NCI-H2029 treated with DMSO at 0.1 percent for 48 hours (cell line): ENCODE measurements at regions not wholly inside any gene's neighbourhood (a gene's known extent, or its start where the extent isn't known, plus 50 kb on each side); places are given as distances from the start of the nearest gene placed in this dataset.

Source experiments
- DNase-seq: peaks from one replicate; lab custom pipeline; 2025; lab: John Stamatoyannopoulos, UW

DNA sequence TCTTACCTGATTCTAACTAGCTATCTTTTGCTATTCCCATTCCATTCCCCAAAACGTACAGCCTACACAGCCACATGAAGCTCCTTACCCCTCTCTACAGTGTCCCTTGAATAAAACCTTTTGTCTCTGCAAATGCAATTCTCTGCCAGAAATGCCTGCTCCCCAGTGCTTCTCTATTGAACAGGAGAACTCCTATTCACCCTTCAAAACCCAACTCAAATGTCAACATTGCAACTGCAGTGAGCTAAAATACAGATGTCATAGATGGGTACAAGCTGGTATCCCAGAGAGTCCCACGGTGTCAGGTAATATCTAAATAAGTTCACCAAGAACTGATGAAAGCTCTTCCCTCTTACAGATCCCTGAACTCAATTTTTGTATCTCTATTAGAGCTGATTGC lies 421.7 kb downstream of the INSC start:
- DNase-seq = no peak

DNA sequence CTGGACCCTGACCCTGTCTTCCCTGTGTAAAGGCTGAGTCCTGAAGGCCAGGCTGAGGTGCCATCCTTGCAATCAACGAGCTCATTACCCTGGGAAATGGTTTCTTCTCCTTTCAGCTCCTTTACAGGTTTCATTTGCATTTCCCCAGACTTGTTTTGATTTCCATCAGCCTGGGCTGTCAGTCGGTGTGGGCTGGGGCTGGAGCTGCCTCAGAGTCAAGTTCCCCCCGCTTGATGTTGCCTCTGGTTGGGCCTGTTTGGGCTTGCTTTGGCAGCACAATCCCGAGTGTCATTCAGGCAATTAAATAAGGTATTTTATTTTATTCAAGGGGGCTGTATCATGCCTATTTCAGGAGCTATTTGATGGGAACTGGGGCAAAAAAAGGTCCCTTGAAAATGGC lies 424.9 kb downstream of the INSC start:
- DNase-seq = no peak

DNA sequence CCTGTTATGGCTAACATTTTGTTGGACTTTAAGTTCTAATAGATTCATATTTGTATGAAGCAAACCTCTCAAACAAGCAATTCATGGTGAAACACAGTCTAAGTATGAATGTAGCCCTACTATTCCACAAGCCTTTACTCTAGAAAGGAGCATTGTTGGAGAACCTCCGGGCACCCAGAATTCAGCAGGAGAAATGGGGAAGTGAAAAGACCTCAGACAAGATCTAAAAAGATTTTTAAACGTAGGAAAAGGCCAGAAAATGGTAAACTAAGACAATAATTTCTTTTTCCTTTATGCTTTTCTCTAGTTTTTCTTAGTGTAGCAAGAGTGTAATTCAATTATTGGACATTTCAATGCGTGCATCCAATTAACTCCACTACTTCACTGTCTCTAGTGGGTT lies 426.4 kb downstream of the INSC start:
- no peak for DNase-seq

DNA sequence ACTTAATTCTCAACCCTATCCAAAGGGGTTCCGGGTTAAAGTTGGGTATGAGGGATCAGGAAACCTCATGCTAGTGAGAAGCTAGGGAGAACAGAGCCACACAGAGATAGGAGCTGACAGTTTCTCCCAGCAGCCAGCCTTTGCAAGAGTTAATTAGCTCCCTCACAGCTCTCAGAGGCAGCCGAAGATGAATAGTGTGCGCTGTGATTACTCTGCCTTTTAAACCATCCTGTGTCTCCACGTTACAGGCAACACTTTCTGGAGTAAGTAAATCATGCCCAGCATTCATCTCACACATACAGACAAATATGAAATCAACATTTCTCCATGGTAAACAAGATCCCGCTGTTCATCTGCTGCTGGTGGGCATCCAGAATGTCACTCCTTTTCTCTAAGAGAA lies 429.6 kb downstream of the INSC start:
- DNase-seq = no peak

DNA sequence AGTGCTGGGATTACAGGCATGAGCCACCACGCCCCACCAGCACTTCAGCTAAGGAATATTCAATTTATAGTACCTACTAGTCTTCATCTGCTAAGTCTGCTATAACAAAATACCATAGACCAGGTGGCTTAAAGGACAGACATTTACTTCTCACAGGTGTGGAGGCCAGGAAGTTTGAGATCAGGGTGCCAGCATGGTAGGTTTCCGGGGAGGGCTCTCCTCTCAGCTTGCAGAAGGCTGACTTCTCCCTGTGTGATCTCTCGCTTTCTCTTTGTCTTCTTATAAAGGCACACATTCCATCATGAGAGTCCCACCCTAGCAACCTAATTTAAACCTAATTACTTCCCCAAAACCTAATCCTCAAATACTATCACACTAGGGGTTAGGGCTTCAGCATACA lies 433.0 kb downstream of the INSC start:
- no peak for DNase-seq

DNA sequence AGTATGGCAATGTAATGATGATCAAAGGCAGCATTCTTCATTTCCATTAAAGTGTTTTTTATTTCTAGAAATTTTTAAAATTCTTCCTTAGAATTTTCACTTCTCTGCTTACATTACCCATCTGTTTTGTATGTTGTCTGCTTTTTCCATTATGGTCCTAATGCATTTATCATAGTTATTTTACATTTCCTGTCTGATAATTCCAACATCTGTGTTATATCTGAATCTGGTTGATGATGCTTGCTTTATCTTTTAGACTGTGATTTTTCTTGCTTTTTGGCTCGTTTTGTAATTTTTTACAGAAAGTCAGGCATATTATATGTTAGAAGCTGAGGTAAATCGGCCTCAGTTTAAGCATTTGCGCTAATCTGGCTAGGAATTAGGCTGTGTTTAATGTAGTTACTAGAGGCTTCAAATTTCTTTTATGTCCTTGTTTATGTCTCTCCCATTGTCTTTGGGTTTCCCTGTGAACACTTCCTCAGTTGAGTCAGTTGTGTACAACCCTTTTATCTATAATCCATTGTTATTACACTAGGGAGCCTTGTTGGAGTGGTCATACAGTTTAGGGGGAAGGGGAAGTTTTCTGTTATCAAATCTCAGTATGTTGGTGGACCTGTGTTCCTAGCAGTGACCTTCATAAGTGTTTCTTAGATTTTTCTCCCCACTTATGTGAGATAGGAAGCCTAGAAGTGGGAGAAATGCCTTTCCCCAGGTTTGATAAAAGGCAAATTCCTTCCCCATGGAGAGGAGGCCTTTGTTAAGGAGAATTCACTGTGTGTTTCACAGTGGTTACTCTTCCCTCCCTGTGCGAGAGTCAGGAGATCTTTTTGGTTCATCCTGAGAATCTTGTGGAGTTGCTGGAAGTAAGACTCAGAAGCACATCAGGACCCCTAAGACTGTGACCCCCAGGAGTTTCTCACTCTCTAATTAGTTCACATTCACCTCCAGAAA lies 437.5 kb downstream of the INSC start:
- no peak for DNase-seq

DNA sequence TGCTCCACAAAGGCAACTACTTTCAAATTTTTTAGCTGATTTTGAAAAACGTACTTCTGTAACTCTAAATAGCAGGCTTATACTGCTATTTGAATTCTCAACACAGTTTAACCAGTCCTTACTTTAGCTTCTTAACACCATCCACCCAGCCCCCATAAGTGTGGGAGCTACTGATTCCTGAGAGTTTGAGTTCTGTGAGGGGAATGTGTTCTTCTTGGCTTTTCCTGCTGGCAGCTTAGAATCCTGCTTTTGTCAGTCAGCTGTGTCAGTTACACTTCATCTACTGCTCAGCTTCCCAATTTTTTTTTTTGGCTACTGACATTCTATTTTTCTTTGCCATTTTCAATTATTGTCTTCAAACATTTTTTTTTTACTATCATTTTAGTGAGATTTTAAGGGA lies 440.4 kb downstream of the INSC start:
- no peak for DNase-seq

DNA sequence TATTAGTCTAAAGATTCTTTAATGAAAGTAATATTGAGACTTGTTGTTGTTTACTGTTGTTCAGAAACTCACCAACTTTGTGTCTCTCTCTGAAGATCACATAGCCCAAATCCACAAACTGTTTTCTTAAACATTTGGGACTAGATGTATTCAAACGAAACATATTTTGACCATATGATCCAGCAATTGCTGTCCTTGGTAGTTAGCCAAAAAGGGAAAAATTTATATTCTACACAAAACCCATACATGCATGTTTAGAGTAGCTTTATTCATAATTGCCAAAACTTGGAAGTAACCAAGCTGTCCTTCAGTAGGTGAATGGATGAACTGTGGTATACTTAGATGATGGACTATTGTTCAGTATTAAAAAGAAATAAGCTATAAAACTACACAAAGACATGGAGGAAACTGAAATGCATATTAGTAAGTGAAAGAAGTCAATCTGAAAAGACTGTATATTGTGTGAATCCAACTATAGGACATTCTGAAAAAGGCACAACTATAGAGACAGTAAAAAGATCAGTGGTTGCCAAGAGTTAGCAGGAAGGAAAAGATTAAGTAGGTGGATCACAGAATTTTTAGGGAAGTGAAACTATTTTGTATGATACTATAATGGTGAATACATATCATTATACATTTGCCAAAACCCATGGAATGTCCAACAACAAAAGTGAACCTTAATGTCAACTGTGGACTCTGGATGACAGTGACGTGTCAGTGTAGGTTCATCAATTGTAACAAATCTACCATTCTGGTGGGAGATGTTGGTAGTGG lies 442.9 kb downstream of the INSC start:
- DNase-seq = no peak

DNA sequence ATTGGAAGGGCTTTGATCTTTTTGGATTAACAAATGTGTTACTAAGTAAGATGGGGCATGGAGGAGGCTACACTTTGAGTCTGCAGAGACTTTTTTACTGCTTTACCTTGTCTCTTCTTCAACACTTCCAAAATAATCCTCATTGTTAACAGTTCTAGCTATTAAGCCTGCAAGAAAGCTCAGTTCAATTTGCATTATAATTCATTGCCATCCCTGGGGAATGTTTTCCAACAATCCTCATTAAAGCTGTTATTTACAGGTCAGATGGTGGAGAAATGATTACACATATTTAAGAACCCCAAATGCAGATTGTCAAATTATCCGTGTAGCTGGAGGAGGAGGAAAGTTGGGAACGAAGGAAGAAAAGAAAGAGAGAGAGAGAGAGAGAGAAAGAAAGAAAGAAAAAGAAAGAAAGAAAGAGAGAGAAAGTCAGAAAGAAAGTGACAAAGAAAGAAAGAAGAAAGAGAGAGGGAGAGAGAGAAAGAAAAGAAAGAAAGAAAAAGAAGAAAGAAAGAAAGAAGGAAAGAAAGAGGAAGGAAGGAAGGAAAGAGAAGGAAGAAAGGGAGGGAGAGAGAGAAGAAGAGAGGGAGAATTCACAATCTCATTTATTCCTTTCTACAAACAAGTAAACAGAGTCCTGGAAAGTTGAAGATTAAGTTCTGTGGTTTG lies 443.9 kb downstream of the INSC start:
- no peak for DNase-seq

DNA sequence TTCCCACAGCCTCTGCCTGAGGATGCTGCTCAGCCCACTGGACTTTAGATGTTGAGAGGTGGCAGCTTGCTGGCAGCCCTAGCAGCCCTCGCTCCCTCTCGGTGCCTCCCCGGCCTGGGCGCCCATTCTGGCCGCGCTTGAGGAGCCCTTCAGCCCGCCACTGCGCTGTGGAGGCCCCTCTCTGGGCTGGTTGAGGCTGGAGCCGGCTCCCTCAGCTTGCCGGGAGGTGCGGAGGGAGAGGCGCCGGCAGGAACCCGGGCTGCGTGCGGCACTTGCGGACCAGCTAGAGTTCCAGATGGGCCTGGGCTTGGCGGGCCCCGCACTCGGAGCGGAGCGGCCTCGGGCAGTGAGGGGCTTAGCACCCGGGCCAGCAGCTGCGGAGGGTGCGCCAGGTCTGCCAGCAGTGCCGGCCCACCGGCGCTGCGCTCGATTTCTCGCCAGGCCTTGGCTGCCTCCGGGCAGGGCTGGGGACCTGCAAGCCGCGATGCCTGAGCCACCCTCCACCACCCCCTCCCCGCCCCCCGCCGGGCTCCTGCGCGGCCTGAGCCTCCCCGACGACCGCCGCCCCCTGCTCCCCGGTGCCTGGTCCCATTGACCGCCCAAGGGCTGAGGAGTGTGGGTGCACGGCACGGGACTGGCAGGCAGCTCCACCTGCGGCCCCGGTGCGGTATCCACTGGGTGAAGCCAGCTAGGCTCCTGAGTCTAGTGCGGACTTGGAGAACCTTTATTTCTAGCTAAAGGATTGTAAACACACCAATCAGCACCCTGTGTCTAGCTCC lies 446.2 kb downstream of the INSC start:
- DNase-seq = no peak

DNA sequence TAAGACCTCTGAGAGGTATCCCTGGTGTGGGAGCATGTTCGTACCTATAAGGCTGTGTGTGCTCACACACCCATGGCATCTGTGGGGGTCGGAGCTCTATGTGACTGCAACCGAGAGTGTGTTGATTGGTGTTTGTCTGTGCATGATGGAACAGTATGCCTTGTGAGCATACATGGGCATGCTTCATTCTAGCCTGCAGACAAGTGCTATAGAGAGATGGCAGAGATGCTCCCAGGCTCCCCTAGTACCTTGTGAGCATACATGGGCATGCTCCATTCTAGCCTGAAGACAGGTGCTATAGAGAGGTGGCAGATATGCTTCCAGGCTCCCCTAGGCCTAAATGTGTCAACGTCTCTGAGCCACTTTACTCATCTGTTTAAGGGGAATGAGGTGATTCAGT lies 447.5 kb downstream of the INSC start:
- no peak for DNase-seq

DNA sequence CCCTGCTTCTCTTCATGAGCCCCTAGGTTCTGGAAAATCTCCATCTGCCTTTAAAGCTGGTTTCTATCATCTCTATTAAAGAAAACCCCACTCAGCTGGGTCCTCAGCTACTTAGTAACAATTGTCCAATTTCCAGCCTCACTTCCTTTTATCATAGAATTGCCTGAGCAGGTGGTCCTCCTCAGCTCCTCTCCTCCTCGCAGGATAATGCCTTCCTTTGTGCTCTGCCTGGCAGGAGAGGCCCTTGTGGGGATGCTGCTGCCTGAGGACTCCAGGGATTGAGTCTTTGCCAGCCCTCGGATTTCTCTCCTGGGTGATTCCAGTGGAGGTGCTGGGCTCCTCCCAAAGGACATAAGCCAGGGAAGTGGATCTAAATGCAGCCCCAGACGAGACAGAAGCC lies 448.3 kb downstream of the INSC start:
- DNase-seq = peak; percentile 61

DNA sequence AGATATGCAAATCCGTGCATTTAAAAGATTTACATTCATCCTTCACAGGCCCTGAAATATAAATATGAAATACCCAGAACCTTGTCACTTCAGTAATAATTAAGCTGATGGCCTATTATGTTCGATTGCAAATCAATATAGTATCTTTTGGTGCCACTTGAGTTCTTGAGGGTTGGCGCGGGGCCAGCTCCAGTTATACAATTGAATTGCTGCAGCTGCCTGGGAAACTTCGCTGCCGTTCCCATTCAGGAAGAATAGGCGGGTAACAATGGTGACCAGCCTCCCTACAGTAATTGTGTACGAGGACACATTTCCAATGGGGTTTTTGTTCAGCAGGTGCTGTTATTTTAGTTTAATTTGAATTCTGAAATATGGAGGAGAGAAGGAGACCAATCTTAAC lies 451.2 kb downstream of the INSC start:
- DNase-seq = peak; percentile 42

DNA sequence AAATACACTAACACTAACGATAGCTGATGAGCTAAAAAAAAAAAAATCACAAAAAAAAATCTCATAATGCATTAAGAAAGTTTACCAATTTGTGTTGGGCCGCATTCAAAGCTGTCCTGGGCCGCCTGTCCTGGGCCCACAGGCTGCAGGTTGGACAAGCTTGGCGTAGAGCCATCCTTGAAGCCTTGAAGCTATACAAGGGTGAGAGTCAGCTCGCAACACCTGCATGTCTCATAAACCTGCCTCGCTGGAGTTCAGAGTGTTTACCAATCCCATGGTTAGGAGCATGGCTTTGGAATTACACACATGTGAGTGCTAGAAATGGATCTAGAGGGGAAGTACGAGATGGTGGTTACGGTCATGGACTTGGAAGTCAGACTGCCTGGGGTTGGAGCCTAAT lies 453.7 kb downstream of the INSC start:
- peak; percentile 54 for DNase-seq

DNA sequence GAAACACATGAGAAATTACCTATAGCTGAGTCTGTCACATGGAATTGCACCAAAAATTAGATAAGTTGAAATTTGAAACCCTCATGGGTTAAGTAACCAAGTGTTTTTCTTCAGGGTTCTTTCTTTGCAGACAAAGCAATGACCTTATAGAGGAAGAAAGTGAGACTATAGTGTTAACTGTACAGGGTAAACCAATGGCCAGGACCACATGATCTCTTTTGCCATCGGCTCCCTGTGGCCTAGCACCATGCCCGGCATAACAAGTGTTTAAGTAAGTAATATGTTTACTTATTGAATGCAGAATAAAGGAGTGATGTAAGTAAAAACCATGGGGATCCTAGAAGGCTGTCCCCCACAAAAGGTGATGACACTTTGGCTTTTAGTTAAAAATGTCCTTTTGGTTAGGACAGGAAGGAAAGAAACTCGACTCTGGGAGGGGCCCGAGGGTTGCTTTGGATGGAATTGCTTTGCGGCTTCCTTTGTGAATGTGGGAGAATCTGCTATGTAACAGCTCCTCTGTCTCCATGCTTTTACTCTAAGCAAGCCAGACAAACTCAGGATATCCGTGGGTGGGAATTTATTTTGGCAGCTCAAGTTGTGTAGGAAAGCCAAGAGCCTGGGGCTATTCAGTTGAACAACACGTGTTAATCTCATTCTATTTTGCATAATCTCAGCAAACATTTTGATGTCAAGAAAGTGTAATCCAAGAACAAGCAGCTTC lies 454.7 kb downstream of the INSC start:
- DNase-seq = no peak

DNA sequence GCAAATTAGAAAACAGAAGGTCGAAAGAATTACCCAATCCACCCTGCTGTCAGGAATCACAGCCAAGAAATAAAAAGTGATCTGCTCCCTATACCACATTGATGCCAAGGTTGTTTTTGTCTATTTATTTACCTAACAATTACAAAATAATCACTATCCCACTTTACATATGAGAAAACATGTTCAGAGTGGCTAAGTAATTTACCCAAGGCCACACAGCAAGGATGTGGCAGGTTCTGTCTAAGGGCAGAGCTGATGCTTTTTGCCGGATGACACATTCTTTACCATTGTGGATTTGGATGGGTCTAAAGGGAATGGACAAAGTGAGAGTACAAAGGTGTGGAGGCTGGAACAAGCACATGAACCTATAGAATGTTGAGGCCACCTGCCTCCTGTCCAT lies 460.7 kb downstream of the INSC start:
- no peak for DNase-seq

DNA sequence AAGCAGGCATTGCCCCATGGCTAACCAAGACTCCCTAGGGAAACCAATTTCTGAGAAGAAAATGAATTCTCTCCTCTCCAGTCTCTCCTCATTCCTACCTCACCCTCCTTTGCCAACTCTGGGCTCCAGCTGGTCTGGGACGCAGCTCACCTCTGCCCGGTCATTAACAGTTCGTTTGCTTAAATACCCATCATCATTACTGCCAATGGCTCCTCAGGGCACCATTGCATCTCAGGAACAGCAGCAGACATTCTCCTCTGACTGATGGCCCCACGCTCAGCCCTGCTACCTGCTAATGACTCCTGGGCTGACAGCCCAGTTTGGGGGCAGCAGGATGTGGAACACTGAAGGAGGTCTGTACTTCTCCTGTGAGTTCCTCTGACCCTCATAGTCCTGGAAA lies 462.0 kb downstream of the INSC start:
- DNase-seq = no peak

DNA sequence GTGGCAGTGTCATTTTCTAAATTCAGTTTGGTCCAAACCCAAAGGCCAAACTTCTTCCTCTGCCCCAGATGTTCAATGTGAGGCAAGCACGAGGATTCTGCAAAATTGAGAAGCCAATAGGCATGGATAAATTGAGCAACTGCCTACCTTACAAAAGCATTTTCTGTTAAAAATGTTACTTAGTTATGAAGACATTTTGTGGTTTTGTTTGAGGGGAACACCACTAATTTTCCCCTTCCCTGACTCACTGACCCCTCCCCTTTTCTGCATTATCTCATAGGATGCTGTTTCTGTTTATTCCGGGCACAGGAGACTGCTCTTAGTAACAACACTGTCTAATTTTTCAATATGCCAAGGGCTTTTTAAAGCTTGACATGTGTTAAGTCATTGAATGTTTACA lies 462.8 kb downstream of the INSC start:
- DNase-seq = no peak

DNA sequence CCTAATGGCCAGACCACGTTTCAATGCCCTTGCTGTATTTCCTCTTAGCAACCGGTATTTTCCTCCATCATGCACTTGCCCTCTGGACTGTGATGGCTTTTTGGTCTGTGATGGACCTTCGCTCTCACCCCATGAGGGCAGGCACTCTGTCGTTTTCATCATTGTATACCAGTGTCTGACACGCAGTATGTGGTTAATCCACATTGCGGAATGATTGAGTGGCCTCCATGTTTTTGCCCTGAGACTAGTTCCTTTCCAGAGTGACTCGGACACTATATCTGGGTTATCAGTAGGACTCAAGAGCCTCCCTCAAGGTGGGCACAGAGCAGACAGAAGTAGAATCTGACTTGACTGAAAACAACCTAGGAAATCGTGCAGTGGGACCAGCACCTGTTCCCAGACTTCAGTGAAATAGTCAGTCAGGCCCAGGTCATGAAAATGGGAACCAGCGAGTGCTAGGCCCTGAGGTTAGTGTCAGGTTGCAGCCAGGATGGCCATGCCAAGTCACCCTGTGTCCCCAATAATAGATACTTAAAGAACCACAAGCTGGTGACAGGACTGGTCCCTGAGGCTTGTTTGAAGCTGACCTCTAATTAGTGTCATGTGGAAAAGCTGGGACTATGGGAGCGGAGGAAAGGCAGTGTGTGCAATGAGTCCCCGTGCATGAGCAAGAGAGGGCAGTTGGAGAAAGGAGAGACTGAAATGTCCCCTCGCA lies 464.7 kb downstream of the INSC start:
- DNase-seq = no peak

DNA sequence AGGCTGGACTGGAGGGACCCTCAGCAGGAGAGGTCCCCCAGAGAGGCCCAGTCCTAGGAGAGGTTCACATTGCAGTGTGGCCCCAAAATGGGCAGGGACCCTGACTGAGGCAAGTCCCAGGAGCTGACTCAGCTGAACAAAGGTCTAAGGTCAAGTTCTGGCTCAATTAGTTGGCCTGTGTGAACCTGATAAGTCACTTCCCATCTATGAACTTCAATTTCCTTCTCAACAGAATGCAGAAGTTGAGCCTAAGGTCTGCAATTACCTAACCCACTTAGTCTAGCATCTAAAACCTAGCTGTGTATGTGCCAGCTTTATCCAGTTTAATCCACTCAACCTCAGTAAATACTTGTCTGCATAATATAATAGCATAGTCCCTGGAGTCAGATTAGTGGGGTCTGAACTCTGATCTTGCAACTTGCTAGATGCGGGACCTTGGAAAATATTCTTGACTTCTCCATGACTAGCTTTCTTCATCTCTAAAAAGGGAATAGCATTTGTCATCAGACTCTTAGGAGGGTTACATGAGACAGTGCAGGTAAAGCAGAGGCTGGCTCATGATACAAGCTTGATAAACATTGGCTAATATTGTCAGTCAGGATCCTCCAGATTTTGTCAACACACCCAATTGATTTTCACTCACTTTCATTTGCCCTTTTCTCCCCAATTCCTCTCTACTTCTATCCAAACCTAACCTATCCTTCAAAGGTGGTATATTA lies 465.5 kb downstream of the INSC start:
- peak; percentile 36 for DNase-seq
